OCI-LY1 (cell line): ENCODE measurements at regions not wholly inside any gene's neighbourhood (a gene's known extent, or its start where the extent isn't known, plus 50 kb on each side); places are given as distances from the start of the nearest gene placed in this dataset.

Source experiments
- H2AFZ ChIP-seq: fragments of 200-600 bp; sonication (generic), shearing (Covaris generic); 2 replicates; pipeline ENCODE4 v1.6.0; 2014; ENCODE audit warnings: antibody characterized with exemption, mild to moderate bottlenecking, low read length
- H3F3A ChIP-seq: fragments of 200-600 bp; sonication (generic), shearing (Covaris generic); 2 replicates; pipeline ENCODE4 v1.6.0; 2014; ENCODE audit warnings: mild to moderate bottlenecking, antibody characterized with exemption, low read length, moderate library complexity; ENCODE audit not compliant: insufficient read depth
- H3K27ac ChIP-seq: fragments of 200-600 bp; sonication (generic); 2 replicates; pipeline ENCODE4 v1.5.1; 2014; ENCODE audit warnings: low read length, mixed run types, mild to moderate bottlenecking, low read depth; ENCODE audit not compliant: poor library complexity, severe bottlenecking
- H3K27me3 ChIP-seq: fragments of 200-600 bp; sonication (generic); 2 replicates; pipeline ENCODE4 v1.6.0; 2014; ENCODE audit warnings: antibody characterized with exemption, mild to moderate bottlenecking, low read length, moderate library complexity; ENCODE audit not compliant: insufficient read depth
- H3K36me3 ChIP-seq: fragments of 200-600 bp; sonication (generic); 2 replicates; pipeline ENCODE4 v1.6.1; 2014; ENCODE audit warnings: mild to moderate bottlenecking, antibody characterized with exemption, low read length, moderate library complexity, mixed read lengths; ENCODE audit not compliant: insufficient read depth
- H3K4me1 ChIP-seq: fragments of 200-600 bp; sonication (generic); 2 replicates; pipeline ENCODE4 v1.5.1; 2014; ENCODE audit warnings: mild to moderate bottlenecking, low read length, moderate library complexity; ENCODE audit not compliant: insufficient read depth, severe bottlenecking
- H3K4me2 ChIP-seq: fragments of 200-600 bp; sonication (generic), shearing (Covaris generic); 2 replicates; pipeline ENCODE4 v1.6.1; 2014; ENCODE audit warnings: low read length
- H3K4me3 ChIP-seq: fragments of 200-600 bp; sonication (generic); 2 replicates; pipeline ENCODE4 v1.5.1; 2014; ENCODE audit warnings: low read length, low read depth, mild to moderate bottlenecking, mixed read lengths; ENCODE audit not compliant: poor library complexity, severe bottlenecking
- H3K79me2 ChIP-seq: fragments of 200-600 bp; shearing (Covaris generic); 2 replicates; pipeline ENCODE4 v1.6.1; 2016; ENCODE audit warnings: mixed run types, low read length, mixed read lengths; ENCODE audit not compliant: insufficient read depth
- H3K9ac ChIP-seq: fragments of 200-600 bp; sonication (generic), shearing (Covaris generic); 2 replicates; pipeline ENCODE4 v1.6.1; 2014; ENCODE audit warnings: mild to moderate bottlenecking, low read length, mixed read lengths
- H3K9me2 ChIP-seq: fragments of 200-600 bp; sonication (generic), shearing (Covaris generic); 2 replicates; pipeline ENCODE4 v1.6.1; 2014; ENCODE audit warnings: low read depth, mild to moderate bottlenecking, low read length, mixed read lengths
- H3K9me3 ChIP-seq: fragments of 200-600 bp; shearing (Covaris generic); 2 replicates; pipeline ENCODE4 v1.6.1; 2014; ENCODE audit warnings: low read length, mixed read lengths
- H4K20me1 ChIP-seq: fragments of 200-600 bp; sonication (generic), shearing (Covaris generic); 2 replicates; pipeline ENCODE4 v1.6.0; 2016; ENCODE audit warnings: mild to moderate bottlenecking, low read length; ENCODE audit not compliant: insufficient read depth
- CTCF ChIP-seq: fragments of 200-600 bp; sonication (generic), shearing (Covaris generic); IDR thresholded peaks from 2 replicates; pipeline ENCODE4 v1.5.1; 2017; ENCODE audit warnings: mild to moderate bottlenecking, antibody characterized with exemption, low read length, moderate library complexity, mixed read lengths
- EZH2 ChIP-seq: fragments of 200-600 bp; sonication (generic), shearing (Covaris generic); IDR thresholded peaks from 2 replicates; pipeline ENCODE4 v1.8.0; 2017; ENCODE audit warnings: borderline replicate concordance, mixed run types, mild to moderate bottlenecking, antibody characterized with exemption, low read length, moderate library complexity, mixed read lengths

- Histone ChIP-seq H2AFZ (no peak overlapping the region), H3K4me1 (no peaks in the 10 kb centered on the region), H3K9me2 (no peaks in the 10 kb centered on the region), H3K27ac (no peak overlapping the region), H3K27me3 (no peaks in the 10 kb centered on the region), H3K9me3 (no peaks in the 10 kb centered on the region), H3K4me3 (no peak overlapping the region), H3K36me3 (no peaks in the 10 kb centered on the region), H3K9ac (no peak overlapping the region), H4K20me1 (no peaks in the 10 kb centered on the region), H3K79me2 (no peaks in the 10 kb centered on the region), H3F3A (no peaks in the 10 kb centered on the region), H3K4me2 (no peak overlapping the region)
- TF ChIP-seq CTCF (no peak), EZH2 (no peak)
These were observed 211.5 kb downstream of the TMEM200A start for GRCh38 chr6:130577178-130577919.

GRCh38 chr6:130578713-130579112 lies 212.9 kb downstream of the TMEM200A start:
- no peak overlapping the region for H2AFZ ChIP-seq

GRCh38 chr6:130583268-130583667 lies 217.5 kb downstream of the TMEM200A start:
- H3K4me3 ChIP-seq: no peak overlapping the region

More at GRCh38 chr6:130578713-130579112, 212.9 kb downstream of the TMEM200A start:
- no peak overlapping the region for H3K9ac ChIP-seq
- no peaks in the 10 kb centered on the region for H3F3A ChIP-seq
- H3K4me3 ChIP-seq: no peak overlapping the region
- H4K20me1 ChIP-seq: no peaks in the 10 kb centered on the region
- no peaks in the 10 kb centered on the region for H3K27me3 ChIP-seq
- H3K4me1 ChIP-seq: no peaks in the 10 kb centered on the region
- no peaks in the 10 kb centered on the region for H3K9me2 ChIP-seq
- no peaks in the 10 kb centered on the region for H3K9me3 ChIP-seq
- H3K79me2 ChIP-seq: no peaks in the 10 kb centered on the region
- TF ChIP-seq EZH2 (no peak), CTCF (no peak)
- no peak overlapping the region for H3K27ac ChIP-seq
- no peaks in the 10 kb centered on the region for H3K36me3 ChIP-seq
- no peak overlapping the region for H3K4me2 ChIP-seq

More at GRCh38 chr6:130583268-130583667, 217.5 kb downstream of the TMEM200A start:
- H3K27ac ChIP-seq: no peak overlapping the region
- no peaks in the 10 kb centered on the region for H3K27me3 ChIP-seq
- H3K9ac ChIP-seq: no peak overlapping the region
- no peaks in the 10 kb centered on the region for H3K4me1 ChIP-seq
- H3K4me2 ChIP-seq: no peak overlapping the region
- no peak overlapping the region for H2AFZ ChIP-seq
- TF ChIP-seq CTCF: no peak
- no peak for TF ChIP-seq EZH2
- no peaks in the 10 kb centered on the region for H4K20me1 ChIP-seq
- no peaks in the 10 kb centered on the region for H3K36me3 ChIP-seq
- no peaks in the 10 kb centered on the region for H3F3A ChIP-seq
- H3K79me2 ChIP-seq: no peaks in the 10 kb centered on the region
- H3K9me3 ChIP-seq: no peaks in the 10 kb centered on the region
- no peaks in the 10 kb centered on the region for H3K9me2 ChIP-seq
